ENCODE measurements at regions not wholly inside any gene's neighbourhood (a gene's known extent, or its start where the extent isn't known, plus 50 kb on each side); places are given as distances from the start of the nearest gene placed in this dataset.

- DNase-seq: no peak
These were observed 193.3 kb downstream of the TMEM38B start for GRCh38 chr9:105887679-105888078.

GRCh38 chr9:105890046-105890822, 195.9 kb downstream of the TMEM38B start:
- Histone ChIP-seq H3K9me3 (ENCODE audit: severe bottlenecking) (no peaks in the 10 kb centered on the region), H3K4me3 (ENCODE audit: low read depth, low read length) (no peak overlapping the region), H3K27me3 (ENCODE audit: insufficient read depth, low read depth, severe bottlenecking) (no peaks in the 10 kb centered on the region), H3K27ac (no peak overlapping the region), H3K36me3 (no peaks in the 10 kb centered on the region)
- no peak for DNase-seq
- TF ChIP-seq CTCF (IDR thresholded peaks at IDR 0.05; ENCODE audit: low read depth, low read length): no peak

More at GRCh38 chr9:105887679-105888078, 193.3 kb downstream of the TMEM38B start:
- Histone ChIP-seq H3K9me3 (ENCODE audit: severe bottlenecking) (no peaks in the 10 kb centered on the region), H3K36me3 (no peaks in the 10 kb centered on the region), H3K27ac (no peak overlapping the region), H3K4me3 (ENCODE audit: low read depth, low read length) (no peak overlapping the region), H3K27me3 (ENCODE audit: insufficient read depth, low read depth, severe bottlenecking) (no peaks in the 10 kb centered on the region)
- TF ChIP-seq CTCF (IDR thresholded peaks at IDR 0.05; ENCODE audit: low read depth, low read length): no peak

- Histone ChIP-seq H3K27me3 (ENCODE audit: insufficient read depth, low read depth, severe bottlenecking) (no peaks in the 10 kb centered on the region), H3K4me3 (ENCODE audit: low read depth, low read length) (no peak overlapping the region), H3K9me3 (ENCODE audit: severe bottlenecking) (no peaks in the 10 kb centered on the region), H3K36me3 (no peaks in the 10 kb centered on the region), H3K27ac (no peak overlapping the region)
- DNase-seq: peak; percentile 28
- TF ChIP-seq CTCF (IDR thresholded peaks at IDR 0.05; ENCODE audit: low read depth, low read length): no peak
These were observed 205.8 kb downstream of the TMEM38B start for GRCh38 chr9:105900123-105900522.

GRCh38 chr9:105901514-105902109, 207.3 kb downstream of the TMEM38B start:
- Histone ChIP-seq H3K4me3 (ENCODE audit: low read depth, low read length) (no peak overlapping the region), H3K27me3 (ENCODE audit: insufficient read depth, low read depth, severe bottlenecking) (no peaks in the 10 kb centered on the region), H3K9me3 (ENCODE audit: severe bottlenecking) (peaks cover 2% of the 10 kb centered on the region), H3K27ac (0 out of 2 replicates have a peak overlapping the region, but pooled peaks have one; percentile 2), H3K36me3 (no peaks in the 10 kb centered on the region)
- DNase-seq: peak; percentile 81
- TF ChIP-seq CTCF (IDR thresholded peaks at IDR 0.05; ENCODE audit: low read depth, low read length): peak; percentile 99

- Histone ChIP-seq H3K36me3 (no peaks in the 10 kb centered on the region), H3K27ac (no peak overlapping the region), H3K9me3 (ENCODE audit: severe bottlenecking) (peaks cover 2% of the 10 kb centered on the region), H3K27me3 (ENCODE audit: insufficient read depth, low read depth, severe bottlenecking) (no peaks in the 10 kb centered on the region), H3K4me3 (ENCODE audit: low read depth, low read length) (no peak overlapping the region)
- TF ChIP-seq CTCF (IDR thresholded peaks at IDR 0.05; ENCODE audit: low read depth, low read length): no peak
- no peak for DNase-seq
These were observed 213.7 kb downstream of the TMEM38B start for GRCh38 chr9:105908069-105908468.

Measured in WERI-Rb-1 (cell line).